ENCODE measurements at regions not wholly inside any gene's neighbourhood (a gene's known extent, or its start where the extent isn't known, plus 50 kb on each side); places are given as distances from the start of the nearest gene placed in this dataset.

DNA sequence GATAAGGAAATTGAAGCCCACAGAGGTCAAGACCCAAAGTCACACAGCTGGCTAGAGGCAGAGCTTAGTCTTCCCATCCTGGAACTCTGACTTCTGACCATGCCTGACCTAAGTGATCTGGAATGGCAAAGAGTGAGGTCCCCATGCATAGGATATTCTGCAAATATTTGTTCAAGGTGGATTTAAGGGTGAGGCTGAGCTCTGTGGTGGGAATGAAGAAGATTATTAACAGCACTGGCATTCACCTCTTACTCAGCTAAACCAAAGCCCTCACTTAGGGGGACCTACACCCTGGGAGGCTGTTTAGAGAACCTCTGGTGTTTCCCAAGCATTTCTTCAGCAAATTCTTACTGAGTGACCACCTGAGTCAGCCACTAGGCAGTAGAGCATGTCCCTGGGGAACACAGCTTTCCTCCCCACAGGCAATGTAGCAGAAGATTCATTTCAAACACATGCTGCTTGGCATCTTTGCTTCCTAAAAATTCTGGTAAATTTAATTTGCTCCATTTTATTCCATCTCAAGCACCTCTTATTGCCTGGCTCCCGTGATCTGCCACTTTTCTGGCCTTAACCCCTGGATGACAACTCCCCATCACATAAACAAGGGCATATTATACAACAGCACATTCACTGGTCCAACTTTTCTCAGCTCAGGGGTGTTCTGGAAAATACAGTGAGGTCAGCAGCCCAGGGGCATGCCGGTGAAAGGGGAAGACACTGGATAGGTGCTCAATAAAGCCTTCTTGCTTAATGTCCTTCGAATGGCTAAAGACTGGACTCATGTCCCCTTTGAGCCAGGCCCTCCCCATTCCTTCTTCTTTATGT is 176.0 kb downstream of the ABHD5 start:
- DNase-seq (ENCODE audit: low read depth in 2 of 2), result no peak

DNA sequence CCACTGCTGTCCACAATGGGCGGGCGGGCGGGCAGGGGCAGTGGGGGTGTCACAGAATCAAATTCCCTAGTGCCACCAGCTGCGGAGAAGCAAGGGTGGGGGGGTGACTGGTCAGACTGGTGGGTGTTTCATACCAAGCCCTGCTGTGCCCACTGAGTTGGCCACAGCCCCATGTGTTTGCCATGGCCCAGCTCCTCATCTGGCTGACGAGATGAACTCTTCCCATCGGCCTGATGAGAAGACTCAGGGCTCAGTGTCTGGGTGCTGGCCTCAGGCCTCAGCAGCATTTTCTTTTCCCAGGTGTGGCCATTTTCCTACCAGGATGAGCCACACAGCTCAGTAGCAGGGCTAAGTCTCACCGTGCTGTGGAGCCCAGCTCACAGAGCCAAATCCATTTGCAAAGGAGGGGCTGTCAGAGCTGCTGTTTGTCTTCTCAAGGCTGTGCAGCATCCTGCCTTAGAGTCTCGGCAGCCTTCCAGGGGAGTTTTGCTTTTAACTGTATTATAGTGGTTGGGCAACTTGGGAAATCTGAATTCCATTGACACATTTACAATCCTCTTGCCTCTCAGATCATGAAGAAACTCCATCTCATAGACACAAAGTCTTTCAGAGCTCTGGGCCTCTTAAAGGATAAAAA is 176.8 kb downstream of the ABHD5 start:
- DNase-seq (ENCODE audit: low read depth in 2 of 2), result no peak

DNA sequence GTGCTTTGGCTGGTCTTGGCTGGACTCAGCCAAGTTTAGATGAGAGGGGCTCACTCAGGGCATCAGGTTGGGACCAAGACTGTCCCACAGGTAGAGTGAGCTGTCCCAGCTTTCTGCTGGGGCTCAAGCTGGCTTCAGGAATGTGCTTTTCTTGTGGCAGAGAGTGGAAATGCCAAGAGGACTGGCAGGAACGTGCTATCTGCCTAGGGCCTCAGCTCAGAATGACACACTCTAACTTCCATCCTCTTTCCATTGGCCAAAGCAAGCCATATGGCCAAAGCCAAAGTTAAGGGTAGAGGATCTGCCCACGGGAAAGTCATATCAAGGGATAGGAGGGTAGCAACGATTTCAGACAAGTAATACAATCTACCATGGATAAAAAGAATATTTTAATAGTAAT is 178.8 kb downstream of the ABHD5 start:
- DNase-seq (ENCODE audit: low read depth in 2 of 2), result no peak

DNA sequence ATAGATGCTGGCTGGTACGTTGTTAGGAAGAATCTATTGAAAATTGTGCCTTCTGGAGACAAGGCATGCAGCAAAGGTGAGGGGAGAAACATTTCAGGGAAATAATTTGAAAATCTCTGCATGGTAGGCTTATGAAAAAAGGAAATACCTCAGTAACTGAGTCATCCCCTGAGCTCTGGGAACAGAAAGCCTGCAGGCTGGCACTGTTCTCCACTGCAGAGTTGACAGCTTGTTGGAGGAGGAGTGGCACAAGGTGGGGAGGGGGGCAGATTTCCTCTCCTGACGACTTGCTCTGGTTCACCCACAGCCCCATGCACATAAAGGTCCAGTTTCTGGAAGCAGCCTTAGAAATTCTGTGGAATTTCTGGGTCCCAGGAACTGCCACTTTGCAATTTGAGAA is 179.4 kb downstream of the ABHD5 start:
- no peak for DNase-seq (ENCODE audit: low read depth in 2 of 2)

DNA sequence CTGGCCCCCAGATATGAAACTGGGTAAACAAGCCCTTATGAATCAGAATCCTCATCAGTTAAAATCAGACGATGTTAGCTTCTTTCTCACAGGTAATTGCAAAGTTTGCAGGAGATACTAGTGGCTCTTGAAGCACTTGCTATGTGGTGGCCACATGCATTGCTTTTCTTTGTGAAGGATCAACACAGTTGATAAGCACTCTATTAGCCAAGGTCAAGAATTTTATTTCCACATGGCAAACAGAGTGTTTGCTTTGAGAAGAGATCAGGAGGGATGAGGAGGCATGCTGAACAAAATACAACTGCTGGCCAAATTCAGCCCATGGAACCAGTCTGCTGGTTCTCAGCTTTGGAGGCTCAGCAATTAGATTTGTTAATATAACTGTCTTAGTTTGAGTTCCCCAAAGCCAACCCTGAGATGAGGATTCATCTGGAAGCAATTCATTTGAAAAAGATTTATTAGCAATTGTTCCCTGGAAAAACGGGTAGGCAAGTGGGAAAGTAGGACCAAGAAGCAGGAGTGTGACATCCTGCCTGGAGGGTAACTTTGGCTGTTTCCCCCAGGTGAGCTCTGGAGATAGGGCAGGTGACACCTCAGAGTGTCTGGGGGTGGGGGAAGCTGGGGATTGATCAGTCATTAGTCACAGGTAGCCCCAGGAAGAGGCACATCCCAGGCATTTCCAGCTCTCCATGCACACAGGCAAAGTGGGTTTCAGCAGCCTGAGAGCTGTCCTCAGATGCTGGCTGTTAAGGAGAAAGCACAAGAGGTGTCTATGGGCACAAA is 180.3 kb downstream of the ABHD5 start:
- DNase-seq (ENCODE audit: low read depth in 2 of 2), result no peak

DNA sequence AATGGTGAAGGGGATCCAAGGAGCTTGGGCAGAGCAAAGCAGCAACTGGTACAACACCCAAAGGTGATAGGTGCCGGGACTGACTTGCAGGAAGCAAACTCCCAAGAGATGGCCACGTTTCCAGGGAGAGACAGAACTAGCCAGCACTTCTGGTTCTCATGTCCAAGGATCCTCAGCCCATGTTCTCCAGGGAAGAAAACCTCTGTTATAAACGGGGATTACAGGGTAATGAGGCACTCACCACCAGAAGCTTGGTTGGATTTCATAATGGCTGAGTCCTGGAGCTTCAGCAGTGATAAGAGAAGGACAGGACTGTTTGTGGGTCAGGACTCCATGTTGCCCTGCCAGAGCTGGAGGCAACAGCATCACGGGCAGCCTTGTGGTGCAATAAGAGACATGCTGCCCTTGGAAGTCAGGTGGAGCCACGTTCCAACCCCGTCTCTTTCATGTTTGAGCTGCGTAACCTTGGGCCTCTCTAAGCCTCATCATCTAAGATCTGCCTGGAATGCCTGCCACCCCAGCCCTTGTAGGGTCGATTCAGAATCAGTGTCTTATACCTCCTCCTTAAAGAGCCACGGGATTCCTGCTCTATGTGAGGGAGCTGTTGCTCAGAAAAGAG is 181.0 kb downstream of the ABHD5 start:
- no peak for DNase-seq (ENCODE audit: low read depth in 2 of 2)

DNA sequence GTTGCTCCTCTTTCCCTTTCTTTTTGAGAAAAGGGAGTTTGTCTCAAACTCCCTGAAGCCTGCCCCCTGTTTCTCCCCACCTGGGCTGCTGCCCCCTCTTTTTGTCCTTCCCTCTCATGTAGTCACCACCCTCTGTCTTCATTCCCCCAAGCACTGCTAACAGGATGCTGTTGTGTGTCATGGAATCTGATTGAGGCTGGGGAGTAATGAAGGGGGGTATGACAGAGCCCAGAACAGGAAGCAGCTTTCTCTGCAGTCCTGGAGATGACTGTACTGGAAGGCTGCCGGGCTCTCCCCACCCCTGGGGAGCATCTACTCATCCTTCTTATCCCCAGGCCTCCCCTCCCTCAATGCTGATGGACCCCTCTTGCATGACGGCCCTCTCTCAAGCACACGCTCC is 181.6 kb downstream of the ABHD5 start:
- DNase-seq (ENCODE audit: low read depth in 2 of 2), result no peak

DNA sequence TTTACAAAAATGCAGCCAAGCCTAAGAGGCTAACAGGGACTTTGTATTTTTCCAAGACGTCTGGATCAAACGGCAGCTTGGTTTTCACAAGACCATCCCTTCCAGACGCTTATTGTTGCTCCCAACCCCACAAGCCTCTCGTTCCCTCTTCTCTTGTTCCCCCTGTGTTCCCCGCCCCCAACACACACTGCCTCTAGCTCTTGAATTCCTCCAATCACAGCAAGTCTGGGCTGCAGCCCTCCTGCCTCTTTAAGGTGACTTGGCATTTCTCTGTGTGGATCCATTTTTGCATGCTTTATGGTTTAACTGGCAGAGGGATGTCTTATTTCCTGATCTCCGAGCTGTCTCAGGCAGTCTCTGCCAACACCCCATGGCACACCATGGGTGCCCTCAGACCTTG is 182.2 kb downstream of the ABHD5 start:
- DNase-seq (ENCODE audit: low read depth in 2 of 2), result no peak

DNA sequence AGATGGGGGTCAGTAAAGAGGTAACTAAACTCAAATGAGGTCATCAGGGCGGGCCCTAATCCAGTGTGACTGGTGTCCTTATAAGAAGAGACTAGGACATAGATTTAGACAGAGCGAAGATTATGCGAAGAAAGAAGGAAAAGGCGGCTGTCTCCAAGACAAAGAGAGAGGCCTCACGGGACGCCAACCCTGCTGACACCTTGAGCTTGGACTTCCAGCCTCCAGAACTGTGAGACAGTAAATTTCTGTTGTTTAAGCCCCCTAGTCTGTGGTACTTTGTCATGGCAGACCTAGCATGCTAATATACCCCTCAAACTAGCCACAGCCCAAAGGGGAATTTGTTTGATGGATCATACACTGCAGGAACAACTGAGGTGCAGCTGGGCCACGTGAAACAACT is 183.0 kb downstream of the ABHD5 start:
- no peak for DNase-seq (ENCODE audit: low read depth in 2 of 2)

DNA sequence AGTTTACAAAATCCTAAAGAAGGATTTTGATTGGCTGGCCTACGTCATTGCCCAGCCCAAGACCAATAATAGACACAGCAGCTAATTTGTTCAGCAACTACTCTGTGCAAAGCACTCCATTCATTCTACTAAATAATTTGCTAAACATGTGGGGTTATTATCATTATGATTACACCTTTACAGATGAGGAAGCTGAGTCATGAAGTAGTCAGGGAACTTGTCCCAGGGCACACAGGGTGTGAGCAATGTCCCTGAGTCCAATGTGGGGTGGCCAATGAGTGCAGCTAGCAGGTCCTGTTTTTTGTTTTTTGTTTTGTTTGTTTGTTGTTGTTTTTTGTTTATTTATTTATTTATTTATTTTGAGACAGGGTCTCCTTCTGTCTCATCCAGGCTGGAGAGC is 183.6 kb downstream of the ABHD5 start:
- no peak for DNase-seq (ENCODE audit: low read depth in 2 of 2)

DNA sequence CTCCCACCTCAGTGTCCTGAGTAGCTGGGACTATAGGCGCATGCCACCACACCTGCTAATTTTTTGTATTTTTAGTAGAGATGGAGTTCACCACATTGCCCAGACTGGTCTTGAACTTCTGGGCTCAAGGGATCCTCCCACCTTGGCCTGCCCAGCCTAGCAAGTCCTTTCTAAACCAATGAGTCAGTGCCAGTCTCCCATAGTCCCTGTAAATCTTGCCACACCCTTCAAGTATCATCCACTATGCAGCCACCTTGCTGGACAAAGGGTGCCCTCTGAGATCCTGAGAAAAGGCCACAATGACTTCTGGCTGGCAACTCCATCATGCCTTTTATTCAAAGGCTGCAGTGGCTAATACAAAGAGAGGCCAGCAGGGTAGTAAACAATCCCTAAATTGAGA is 184.0 kb downstream of the ABHD5 start:
- no peak for DNase-seq (ENCODE audit: low read depth in 2 of 2)

DNA sequence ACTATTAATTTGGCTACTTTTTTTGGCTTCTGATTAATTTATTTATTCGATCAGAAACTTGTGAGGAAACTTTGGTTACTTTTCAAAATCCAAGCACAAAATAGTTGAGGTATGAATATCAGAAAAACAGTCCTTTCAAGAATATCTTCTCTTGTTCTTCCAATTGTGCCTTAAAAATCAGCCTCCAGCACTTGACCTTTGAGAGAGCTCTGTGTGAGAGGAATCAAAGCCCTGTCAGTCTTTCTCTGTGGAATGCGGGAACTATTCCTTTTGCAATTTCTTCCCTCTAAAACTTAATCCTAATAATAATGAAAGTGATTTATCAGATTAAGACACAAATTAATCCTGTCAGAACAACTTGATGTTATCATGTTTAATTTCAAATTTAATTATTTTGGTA is 185.9 kb downstream of the ABHD5 start:
- no peak for DNase-seq (ENCODE audit: low read depth in 2 of 2)

DNA sequence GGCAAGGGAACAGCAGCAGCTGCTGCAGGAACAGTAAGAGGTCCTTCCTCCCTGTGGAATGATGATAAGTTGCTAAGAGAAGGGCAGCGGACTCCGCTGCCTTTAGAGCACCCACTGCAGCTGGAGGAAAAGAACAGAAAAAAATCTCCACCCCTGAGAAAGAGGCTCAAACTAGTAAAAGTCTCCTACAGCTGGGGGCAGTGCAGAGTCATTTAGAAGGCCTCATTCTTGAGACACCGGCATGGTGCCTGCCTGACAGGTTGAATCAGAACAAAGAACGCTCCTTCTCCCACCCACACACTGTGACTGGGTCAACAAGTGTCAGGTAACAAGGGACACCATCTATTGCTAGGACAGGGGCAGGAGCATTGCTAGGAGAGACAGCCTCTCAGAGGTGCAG is 188.4 kb downstream of the ABHD5 start:
- no peak for DNase-seq (ENCODE audit: low read depth in 2 of 2)

DNA sequence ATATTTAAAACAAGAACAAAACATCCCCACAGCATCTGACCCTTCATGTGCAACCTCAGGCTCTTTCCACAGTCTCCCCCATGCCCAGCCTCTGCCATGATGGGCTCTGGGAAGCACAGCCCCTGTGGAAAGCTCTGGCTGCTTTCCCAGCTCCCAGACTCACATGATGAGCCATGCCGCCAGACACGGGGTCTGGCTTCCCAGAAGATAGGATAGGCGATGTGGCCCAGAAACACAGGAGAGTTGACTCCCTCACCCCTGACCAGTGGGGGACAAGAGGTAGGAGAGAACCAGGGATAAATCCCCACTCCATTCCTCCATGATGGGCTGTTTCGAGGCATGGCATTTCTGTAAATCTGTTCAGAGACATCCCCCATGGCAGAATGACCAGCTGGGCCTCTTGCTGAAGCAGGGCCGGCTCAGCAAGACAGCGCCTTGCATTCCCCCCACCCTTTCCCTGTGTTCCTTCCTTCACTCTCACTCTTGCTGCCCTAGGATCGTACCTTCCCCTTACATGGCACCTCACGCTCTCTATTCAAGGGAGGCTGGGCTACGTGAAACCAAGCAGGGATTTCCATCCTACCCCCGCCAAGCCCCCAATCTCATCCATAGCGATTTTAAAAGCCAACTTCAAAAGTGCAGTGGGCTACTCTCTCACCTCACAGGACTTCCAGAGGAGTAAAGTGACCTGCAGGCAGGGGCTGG is 192.4 kb downstream of the ABHD5 start:
- no peak for DNase-seq (ENCODE audit: low read depth in 2 of 2)

DNA sequence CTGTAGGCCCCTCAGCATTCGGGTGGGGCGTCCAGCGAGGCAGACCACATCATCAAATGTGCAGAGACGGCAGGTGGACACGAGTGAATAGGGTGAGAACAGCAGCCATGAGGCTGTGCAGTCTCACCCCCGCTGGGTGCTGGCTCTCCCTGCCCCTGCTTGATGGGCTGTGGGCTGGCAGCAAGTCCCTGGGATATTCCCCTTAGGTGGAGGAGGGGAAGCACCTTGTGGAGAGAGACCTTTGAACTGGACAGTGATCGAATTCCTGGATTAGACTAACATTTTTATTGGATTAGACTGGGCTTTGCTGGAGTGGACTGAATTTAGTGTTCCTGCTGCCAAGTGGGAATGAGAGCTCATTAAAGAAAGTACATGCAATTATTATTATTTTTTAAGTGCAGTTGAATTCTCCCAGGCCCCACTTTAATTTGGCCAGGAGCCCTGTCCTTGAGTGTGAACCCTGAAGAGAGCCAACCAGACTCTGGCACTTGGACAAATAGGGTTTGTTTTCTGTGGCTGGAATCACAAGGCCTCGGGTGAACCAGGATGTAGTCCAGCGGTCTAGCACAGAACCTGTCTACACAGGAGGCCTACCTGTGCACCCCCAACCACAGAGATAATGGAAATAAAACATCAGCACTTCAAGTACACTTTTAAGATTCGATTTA is 193.1 kb downstream of the ABHD5 start:
- DNase-seq (ENCODE audit: low read depth in 2 of 2), result no peak

DNA sequence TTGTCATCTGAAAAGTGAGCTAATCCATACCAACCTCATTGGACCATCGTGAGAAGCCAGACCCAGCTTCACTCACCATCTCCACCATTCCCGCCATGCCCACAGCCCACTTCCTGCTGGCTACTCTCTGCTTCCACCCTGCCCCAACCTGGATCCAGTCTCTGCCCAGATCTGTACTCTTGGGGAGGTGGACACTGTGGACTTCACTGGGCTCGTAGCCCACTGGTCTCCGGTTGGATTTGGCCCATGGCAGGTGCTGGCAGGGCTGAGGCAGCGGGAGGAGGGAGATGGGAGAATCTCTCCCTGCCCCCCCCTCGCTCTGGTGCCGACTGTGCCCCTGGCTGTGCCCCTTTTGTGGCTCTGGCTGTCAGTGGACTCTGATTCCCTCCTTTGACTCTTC is 193.8 kb downstream of the ABHD5 start:
- no peak for DNase-seq (ENCODE audit: low read depth in 2 of 2)

DNA sequence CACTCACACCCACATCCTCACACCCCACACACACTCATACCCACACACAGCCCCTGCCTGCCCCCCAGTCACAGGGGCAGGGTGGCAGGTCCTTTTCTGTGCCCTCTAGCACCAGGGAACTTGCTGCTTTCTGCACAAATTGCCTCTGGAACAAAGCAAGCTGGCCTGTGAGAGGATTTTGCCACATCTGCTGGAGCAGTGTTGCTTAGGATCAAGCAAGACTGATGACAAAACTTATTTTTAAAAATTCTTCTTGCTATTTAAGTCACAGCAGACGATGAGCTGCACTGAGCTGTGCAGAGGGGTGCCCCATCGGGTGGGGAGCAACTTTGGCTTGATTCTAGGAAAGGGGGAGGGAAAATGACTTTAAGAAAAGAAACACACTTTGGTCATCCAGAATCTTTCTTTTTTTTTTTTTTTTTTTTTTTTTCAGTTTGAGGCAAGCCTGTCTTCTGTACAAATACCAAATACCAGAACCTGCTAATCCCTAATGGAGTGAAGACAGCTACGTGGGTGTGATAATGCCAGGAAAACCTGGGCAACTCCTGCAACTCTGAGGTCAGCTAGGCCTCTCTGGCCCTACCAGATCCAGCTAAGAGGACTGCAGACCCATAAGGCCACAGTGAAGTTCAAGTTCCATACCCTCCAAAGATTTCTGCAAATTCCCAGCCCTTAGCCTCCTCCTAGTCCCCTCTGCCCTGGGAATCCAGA is 195.3 kb downstream of the ABHD5 start:
- DNase-seq (ENCODE audit: low read depth in 2 of 2), result no peak

DNA sequence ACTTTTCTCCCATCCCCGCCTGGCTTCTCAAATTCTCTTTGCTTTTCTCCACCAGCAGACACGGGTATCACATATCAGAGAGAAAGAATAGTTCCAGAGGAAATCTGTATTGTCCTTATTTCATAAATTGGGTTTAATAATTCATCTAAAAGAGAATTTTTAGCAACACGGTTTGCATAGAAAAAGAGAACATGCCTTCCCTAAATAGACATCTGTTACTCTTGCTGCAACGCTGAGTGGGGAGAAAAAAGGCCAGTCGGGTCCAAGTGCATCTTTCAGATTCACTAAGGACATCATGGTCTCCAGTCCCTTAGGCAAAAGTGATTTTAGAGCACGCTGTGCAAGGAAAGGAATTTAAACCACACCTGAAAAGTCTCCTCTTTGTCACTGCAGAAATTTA is 201.3 kb downstream of the ABHD5 start:
- no peak for DNase-seq (ENCODE audit: low read depth in 2 of 2)

DNA sequence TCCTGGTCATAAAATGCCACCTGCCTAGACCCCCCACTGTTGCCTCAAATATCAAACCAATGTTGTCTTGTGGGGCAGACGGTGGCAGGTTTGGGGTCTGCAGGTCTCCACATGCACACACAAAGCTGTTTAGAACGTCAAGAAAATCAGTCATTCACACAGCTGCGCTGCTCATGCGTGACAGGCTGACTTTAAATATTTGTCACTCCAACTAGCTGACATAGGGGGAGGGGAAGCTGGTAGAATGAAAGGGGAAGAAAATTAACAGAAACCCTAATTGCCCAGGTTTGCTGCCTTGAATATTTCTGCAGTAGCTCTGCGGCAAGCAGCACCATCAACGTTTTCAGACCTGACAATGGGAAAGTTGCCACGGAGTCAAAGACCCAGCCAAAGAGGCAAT is 201.8 kb downstream of the ABHD5 start:
- no peak for DNase-seq (ENCODE audit: low read depth in 2 of 2)

DNA sequence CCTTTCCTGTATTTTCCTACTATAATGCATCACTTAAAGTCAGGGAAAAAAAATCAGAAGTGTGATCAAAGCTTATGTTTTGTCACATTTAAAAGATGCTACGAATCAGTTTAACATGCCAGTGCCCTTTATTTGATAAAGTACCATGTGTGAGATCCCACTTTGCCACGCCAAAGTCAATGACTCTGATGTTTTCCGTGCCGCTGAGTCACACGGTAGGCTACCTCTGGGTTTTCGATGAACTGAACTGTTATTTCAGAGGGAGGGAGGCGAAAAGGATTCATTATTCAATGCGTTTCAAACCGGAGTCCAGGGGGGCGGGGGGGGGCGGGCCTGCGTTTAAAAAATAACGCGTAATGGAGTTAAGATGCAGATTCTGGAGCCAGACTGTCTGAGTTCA is 203.0 kb downstream of the ABHD5 start:
- DNase-seq (ENCODE audit: low read depth in 2 of 2), result no peak
